ENCODE measurements at regions not wholly inside any gene's neighbourhood (a gene's known extent, or its start where the extent isn't known, plus 50 kb on each side); places are given as distances from the start of the nearest gene placed in this dataset.
A peak's percentile ranks its signal among the peaks of the same experiment; 100 is the strongest.

GRCh38 chr16:65222536-65222935, 100.7 kb upstream of the CDH11 start:
- Mint-ChIP-seq H3K27ac (ENCODE audit: unreplicated experiment) (no peak overlapping the region), H3K4me1 (ENCODE audit: low read depth, unreplicated experiment) (peaks cover 9% of the 10 kb centered on the region), H3K9me3 (ENCODE audit: unreplicated experiment) (no peaks in the 10 kb centered on the region), H3K36me3 (ENCODE audit: low read depth, unreplicated experiment) (no peaks in the 10 kb centered on the region), H3K27me3 (ENCODE audit: low read depth, unreplicated experiment) (peaks cover 18% of the 10 kb centered on the region), H3K4me3 (ENCODE audit: unreplicated experiment) (no peak overlapping the region)
- Histone ChIP-seq H3K27ac (ENCODE audit: low read depth, low read length) (no peak overlapping the region), H3K4me1 (ENCODE audit: insufficient read depth, low read length) (no peaks in the 10 kb centered on the region), H4K20me1 (ENCODE audit: insufficient read depth, low read length) (no peaks in the 10 kb centered on the region), H3K27me3 (ENCODE audit: insufficient read depth, low read length) (no peaks in the 10 kb centered on the region), H2AFZ (ENCODE audit: low read depth, low read length) (no peak overlapping the region), H3K4me2 (ENCODE audit: low read length) (peak overlapping the region; percentile 32), H3K4me3 (ENCODE audit: insufficient read depth, low read depth, low read length) (no peak overlapping the region), H3K79me2 (ENCODE audit: insufficient read depth, low read length) (no peaks in the 10 kb centered on the region), H3K9ac (ENCODE audit: low read length) (no peak overlapping the region), H3K36me3 (ENCODE audit: insufficient read depth, low read length) (no peaks in the 10 kb centered on the region), H3K9me3 (ENCODE audit: insufficient read depth, low read depth, low read length) (no peaks in the 10 kb centered on the region)
- no peak for FAIRE-seq
- no peak for TF ChIP-seq CTCF (IDR thresholded peaks at IDR 0.05; ENCODE audit: insufficient read depth, low read depth, low read length)
- TF ChIP-seq EZH2 (IDR thresholded peaks at IDR 0.05; ENCODE audit: insufficient read depth, low read length), result no peak
- no peak for DNase-seq (ENCODE audit: low read depth)

GRCh38 chr16:65222049-65222448, 100.2 kb upstream of the CDH11 start:
- H3K4me3 Mint-ChIP-seq (ENCODE audit: unreplicated experiment), result no peak overlapping the region
- Histone ChIP-seq H2AFZ (ENCODE audit: low read depth, low read length) (no peak overlapping the region), H3K36me3 (ENCODE audit: insufficient read depth, low read length) (no peaks in the 10 kb centered on the region), H3K79me2 (ENCODE audit: insufficient read depth, low read length) (no peaks in the 10 kb centered on the region), H3K27ac (ENCODE audit: low read depth, low read length) (no peak overlapping the region), H3K4me1 (ENCODE audit: insufficient read depth, low read length) (no peaks in the 10 kb centered on the region), H3K9ac (ENCODE audit: low read length) (no peak overlapping the region), H4K20me1 (ENCODE audit: insufficient read depth, low read length) (no peaks in the 10 kb centered on the region), H3K9me3 (ENCODE audit: insufficient read depth, low read depth, low read length) (no peaks in the 10 kb centered on the region), H3K4me3 (ENCODE audit: insufficient read depth, low read depth, low read length) (no peak overlapping the region), H3K27me3 (ENCODE audit: insufficient read depth, low read length) (no peaks in the 10 kb centered on the region), H3K4me2 (ENCODE audit: low read length) (no peak overlapping the region)
- peaks cover 9% of the 10 kb centered on the region for H3K4me1 Mint-ChIP-seq (ENCODE audit: low read depth, unreplicated experiment)
- peaks cover 21% of the 10 kb centered on the region for H3K27me3 Mint-ChIP-seq (ENCODE audit: low read depth, unreplicated experiment)
- no peaks in the 10 kb centered on the region for H3K36me3 Mint-ChIP-seq (ENCODE audit: low read depth, unreplicated experiment)
- no peak for FAIRE-seq
- H3K27ac Mint-ChIP-seq (ENCODE audit: unreplicated experiment), result no peak overlapping the region
- no peaks in the 10 kb centered on the region for H3K9me3 Mint-ChIP-seq (ENCODE audit: unreplicated experiment)
- TF ChIP-seq CTCF (IDR thresholded peaks at IDR 0.05; ENCODE audit: insufficient read depth, low read depth, low read length), result no peak
- TF ChIP-seq EZH2 (IDR thresholded peaks at IDR 0.05; ENCODE audit: insufficient read depth, low read length), result no peak
- no peak for DNase-seq (ENCODE audit: low read depth)

- no peak overlapping the region for H3K4me3 Mint-ChIP-seq (ENCODE audit: unreplicated experiment)
- no peaks in the 10 kb centered on the region for H3K36me3 ChIP-seq (ENCODE audit: insufficient read depth, low read length)
- no peaks in the 10 kb centered on the region for H3K36me3 Mint-ChIP-seq (ENCODE audit: low read depth, unreplicated experiment)
- no peak overlapping the region for H3K4me3 ChIP-seq (ENCODE audit: insufficient read depth, low read depth, low read length)
- no peaks in the 10 kb centered on the region for H3K79me2 ChIP-seq (ENCODE audit: insufficient read depth, low read length)
- H3K9ac ChIP-seq (ENCODE audit: low read length), result no peak overlapping the region
- no peaks in the 10 kb centered on the region for H3K9me3 Mint-ChIP-seq (ENCODE audit: unreplicated experiment)
- H3K27ac Mint-ChIP-seq (ENCODE audit: unreplicated experiment), result no peak overlapping the region
- peaks cover 9% of the 10 kb centered on the region for H3K4me1 Mint-ChIP-seq (ENCODE audit: low read depth, unreplicated experiment)
- no peak overlapping the region for H3K27ac ChIP-seq (ENCODE audit: low read depth, low read length)
- TF ChIP-seq CTCF (IDR thresholded peaks at IDR 0.05; ENCODE audit: insufficient read depth, low read depth, low read length) (no peak), EZH2 (IDR thresholded peaks at IDR 0.05; ENCODE audit: insufficient read depth, low read length) (no peak)
- no peaks in the 10 kb centered on the region for H3K4me1 ChIP-seq (ENCODE audit: insufficient read depth, low read length)
- no peak overlapping the region for H2AFZ ChIP-seq (ENCODE audit: low read depth, low read length)
- H3K27me3 Mint-ChIP-seq (ENCODE audit: low read depth, unreplicated experiment), result peaks cover 28% of the 10 kb centered on the region
- FAIRE-seq, result no peak
- H3K4me2 ChIP-seq (ENCODE audit: low read length), result no peak overlapping the region
- H3K27me3 ChIP-seq (ENCODE audit: insufficient read depth, low read length), result peaks cover 3% of the 10 kb centered on the region
- H4K20me1 ChIP-seq (ENCODE audit: insufficient read depth, low read length), result no peaks in the 10 kb centered on the region
- DNase-seq (ENCODE audit: low read depth), result no peak
- no peaks in the 10 kb centered on the region for H3K9me3 ChIP-seq (ENCODE audit: insufficient read depth, low read depth, low read length)
Observed at GRCh38 chr16:65219786-65220185, 97.9 kb upstream of the CDH11 start.
